CD1c-positive myeloid dendritic cell (primary cell): ENCODE measurements at regions not wholly inside any gene's neighbourhood (a gene's known extent, or its start where the extent isn't known, plus 50 kb on each side); places are given as distances from the start of the nearest gene placed in this dataset.
"Not testable (repeated sequence)": the region's sequence is repeated elsewhere in the genome, so short reads cannot be mapped to it uniquely, and the experiment has no call there.

Source experiments
- DNase-seq: peaks from one replicate; pipeline ENCODE4 v3.0.0-alpha.2; 2016; ENCODE audit errors: extremely low spot score

DNA sequence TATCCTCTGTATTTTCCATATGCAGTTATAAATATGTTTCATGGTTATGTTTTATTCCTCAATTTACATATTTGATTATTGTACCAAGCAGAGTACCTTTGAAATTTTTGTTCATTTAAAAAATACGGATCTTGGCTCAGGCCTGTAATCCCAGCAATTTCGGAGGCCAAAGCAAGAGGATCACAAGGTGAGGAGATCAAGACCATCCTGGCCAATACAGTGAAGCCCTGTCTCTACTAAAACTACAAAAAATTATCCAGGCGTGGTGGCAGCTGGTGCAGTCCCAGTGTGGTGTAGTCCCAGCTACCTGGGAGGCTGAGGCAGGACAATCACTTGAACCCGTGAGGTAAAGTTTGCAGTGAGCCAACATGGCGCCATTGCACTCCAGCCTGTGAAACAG lies 251.2 kb upstream of the TPTE start:
- peak; percentile 14 for DNase-seq

DNA sequence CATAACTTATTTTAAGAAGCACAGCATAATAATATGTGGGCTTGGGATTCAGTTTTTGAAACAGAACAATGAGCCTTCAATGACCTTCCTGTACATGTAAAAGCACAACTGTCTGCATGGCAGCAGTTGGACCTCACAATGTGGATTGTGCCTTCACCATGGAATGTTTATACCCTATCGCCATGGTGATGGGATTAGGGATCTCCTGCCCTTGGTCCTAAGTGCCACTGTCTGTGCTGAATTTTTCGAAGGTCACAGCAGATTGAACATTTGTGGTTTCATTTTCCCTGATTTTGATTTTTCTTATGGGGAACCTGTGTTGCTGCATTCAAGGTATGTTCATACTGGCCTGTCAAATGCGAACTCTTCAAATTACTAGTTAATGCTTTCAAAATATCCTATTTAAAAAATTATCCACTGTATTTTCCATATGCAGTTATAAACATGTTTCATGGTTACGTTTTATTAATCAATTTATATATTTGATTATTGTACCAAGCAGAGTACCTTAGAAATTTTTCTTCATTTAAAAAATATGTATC lies 249.6 kb upstream of the TPTE start:
- not testable (repeated sequence) for DNase-seq

DNA sequence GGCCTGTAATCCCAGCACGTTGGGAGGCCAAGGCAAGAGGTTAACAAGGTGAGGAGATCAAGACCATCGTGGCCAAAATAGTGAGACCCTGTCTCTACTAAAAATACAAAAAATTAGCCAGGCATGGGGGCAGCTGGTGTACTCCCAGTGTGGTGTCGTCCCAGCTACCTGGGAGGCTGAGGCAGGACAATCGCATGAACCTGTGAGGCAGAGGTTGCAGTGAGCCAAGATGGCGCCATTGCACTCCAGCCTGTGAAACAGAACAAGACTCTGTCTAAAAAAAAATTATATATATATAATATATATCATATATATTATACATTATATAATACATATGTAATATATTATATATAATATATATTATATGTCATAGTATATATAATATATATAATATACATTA lies 249.2 kb upstream of the TPTE start:
- DNase-seq, result no peak

DNA sequence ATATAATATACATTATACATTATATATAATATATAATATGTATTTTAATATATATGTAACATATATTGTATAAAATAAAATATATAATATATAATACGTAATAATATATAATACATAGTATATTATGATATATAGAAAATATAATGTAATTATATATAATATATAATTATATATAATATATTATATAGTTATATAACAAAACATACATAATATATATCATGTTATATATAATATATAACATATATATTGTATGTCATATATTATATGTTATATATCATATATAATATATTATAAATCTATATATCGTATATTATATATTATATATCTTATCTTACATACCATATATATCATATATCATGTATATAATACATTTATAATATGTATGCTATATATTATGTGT lies 248.2 kb upstream of the TPTE start:
- DNase-seq, result no peak

DNA sequence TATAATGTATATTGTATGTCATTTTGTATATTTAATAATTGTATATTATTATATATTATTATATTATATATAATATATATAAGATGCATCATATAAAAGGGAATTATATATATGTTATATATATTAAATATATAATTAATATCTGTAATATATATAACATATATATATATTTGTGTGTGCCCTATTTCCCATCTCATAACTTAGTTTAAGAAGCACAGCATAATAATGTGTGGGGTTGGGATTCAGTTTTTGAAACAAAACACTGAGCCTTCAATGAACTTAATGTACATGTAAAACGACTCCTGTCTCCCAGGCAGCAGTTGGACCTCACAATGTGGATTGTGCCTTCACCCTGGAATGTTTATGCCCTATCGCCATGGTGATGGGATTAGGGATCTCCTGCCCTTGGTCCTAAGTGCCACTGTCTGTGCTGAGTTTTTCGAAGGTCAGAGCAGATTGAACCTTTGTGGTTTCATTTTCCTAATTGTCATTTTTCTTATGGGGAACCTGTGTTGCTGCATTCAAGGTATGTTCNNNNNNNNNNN lies 247.5 kb upstream of the TPTE start:
- not testable (repeated sequence) for DNase-seq
